Breast epithelium (tissue), 3 donors: ENCODE measurements at regions not wholly inside any gene's neighbourhood (a gene's known extent, or its start where the extent isn't known, plus 50 kb on each side); places are given as distances from the start of the nearest gene placed in this dataset.

Source experiments
- CTCF ChIP-seq, 3 donors: fragments of 450-650 bp; IDR thresholded peaks; one replicate each; pipeline ENCODE4 v1.5.1; 2016 to 2017; ENCODE audit warnings: antibody characterized with exemption in 3 of 3, mild to moderate bottlenecking in 3 of 3, moderate library complexity in 3 of 3
- POLR2AphosphoS5 ChIP-seq, 3 donors: sonication (generic); formaldehyde crosslinking; IDR thresholded peaks; one replicate each; pipeline ENCODE4 v1.6.1; 2017; ENCODE audit warnings: antibody characterized with exemption in 3 of 3

GRCh38 chr7:66505531-66506451 is 122.9 kb upstream of the KCTD7 start:
- TF ChIP-seq CTCF (IDR thresholded peaks at IDR 0.05), result no peak
- TF ChIP-seq POLR2AphosphoS5 (IDR thresholded peaks at IDR 0.05), result no peak
